NCI-H82 treated with DMSO at 0.1 percent for 48 hours (cell line): ENCODE measurements at regions not wholly inside any gene's neighbourhood (a gene's known extent, or its start where the extent isn't known, plus 50 kb on each side); places are given as distances from the start of the nearest gene placed in this dataset.
"Not testable (repeated sequence)": the region's sequence is repeated elsewhere in the genome, so short reads cannot be mapped to it uniquely, and the experiment has no call there.

Experiments used
- DNase-seq: peaks from one replicate; lab custom pipeline; 2025; ENCODE audit not compliant: unreplicated experiment; lab: John Stamatoyannopoulos, UW

- no peak for DNase-seq
Observed at GRCh38 chr1:228546541-228547463, 59.6 kb downstream of the RNF187 start.

- DNase-seq, result no peak
Observed at GRCh38 chr1:228547464-228547792, 60.2 kb downstream of the RNF187 start.

GRCh38 chr1:228548788-228549187 lies 61.6 kb downstream of the RNF187 start:
- DNase-seq, result no peak

- no peak for DNase-seq
Observed at GRCh38 chr1:228552596-228553176, 65.5 kb downstream of the RNF187 start.

- no peak for DNase-seq
Observed at GRCh38 chr1:228554107-228554506, 66.9 kb downstream of the RNF187 start.

GRCh38 chr1:228555074-228555994 lies 68.2 kb downstream of the RNF187 start:
- DNase-seq, result peak; percentile 1

- not testable (repeated sequence) for DNase-seq
Observed at GRCh38 chr1:228556634-228557430, 69.7 kb downstream of the RNF187 start.
